HepG2 (cell line): ENCODE measurements at regions not wholly inside any gene's neighbourhood (a gene's known extent, or its start where the extent isn't known, plus 50 kb on each side); places are given as distances from the start of the nearest gene placed in this dataset.

ENCODE experiments used
- ATAC-seq: fragments of 200-7000 bp; cut with Tn5 transposase; 3 replicates; pipeline ENCODE4 v1.9.1; 2020; ENCODE audit warnings: mild to moderate bottlenecking, moderate library complexity
- BruUV-seq: library from RNA; stranded (reverse); fragments of 400-500 nt; replicated peaks from 2 replicates; lab custom pipeline; 2021; lab: Mats Ljungman, UMichigan
- CTCF ChIA-PET: fragments of 300-600 bp; formaldehyde crosslinking; extraction: SDS; loops from one replicate; lab custom pipeline; 2021; ENCODE audit warnings: low total read pairs, inconsistent platforms, low intra/inter-chr PET ratio; lab: Yijun Ruan, JAX
- POLR2A ChIA-PET: fragments of 350-600 bp; sonication (Branson Sonifier 250); formaldehyde crosslinking; loops from one replicate; lab custom pipeline; 2020; ENCODE audit warnings: antibody characterized with exemption, inconsistent platforms; lab: Yijun Ruan, JAX
- DNase-seq: peaks from one replicate; pipeline ENCODE4 v3.0.0-alpha.2; 2015; ENCODE audit warnings: low spot score
- FAIRE-seq: peaks from 3 replicates; lab custom pipeline; 2011; peaks lifted over from hg19 to GRCh38; lab: Jason Lieb, UNC
- H2AFZ ChIP-seq: one replicate; pipeline ENCODE4 v1.6.1; 2011; ENCODE audit warnings: low read length, inconsistent platforms
- H3K27ac ChIP-seq: fragments of 300-600 bp; 3 replicates; pipeline ENCODE4 v1.8.0; 2011; ENCODE audit warnings: mixed run types, mild to moderate bottlenecking, mixed read lengths, low read length, inconsistent platforms; ENCODE audit not compliant: insufficient read depth; ENCODE audit errors: extremely low read length
- H3K27me3 ChIP-seq, 2 experiments: fragments of 200-600 bp in 1 of 2; 2 replicates in 1 of 2; 3 replicates in 1 of 2; pipeline versions ENCODE4 v1.6.0 to v1.8.0; 2011; ENCODE audit warnings: low read length in 2 of 2, mild to moderate bottlenecking in 2 of 2, moderate library complexity in 2 of 2, inconsistent platforms in 1 of 2; ENCODE audit not compliant: insufficient read depth in 2 of 2, control insufficient read depth in 1 of 2
- H3K36me3 ChIP-seq, 2 experiments: fragments of 200-600 bp in 1 of 2; replicated peaks in 1 of 2; 2 replicates in 1 of 2; 3 replicates in 1 of 2; pipeline versions ENCODE4 v1.5.1 to v1.8.0; 2011; ENCODE audit warnings: low read length in 2 of 2, inconsistent platforms in 1 of 2; ENCODE audit not compliant: insufficient read depth in 2 of 2, control insufficient read depth in 1 of 2
- H3K4me1 ChIP-seq: 2 replicates; pipeline ENCODE4 v1.5.1; 2012; ENCODE audit warnings: low read length, inconsistent platforms; ENCODE audit not compliant: insufficient read depth
- H3K4me2 ChIP-seq: 2 replicates; pipeline ENCODE4 v1.6.0; 2011; ENCODE audit warnings: low read depth, low read length, inconsistent platforms
- H3K4me3 ChIP-seq, 3 experiments: fragments of 200-600 bp in 1 of 3; sonication (generic), shearing (Covaris generic) in 1 of 3; replicated peaks in 1 of 3; 2 replicates each; pipeline ENCODE4 v1.5.1; 2011 to 2016; ENCODE audit warnings: low read length in 3 of 3, inconsistent platforms in 2 of 3, low read depth in 2 of 3, mild to moderate bottlenecking in 2 of 3, control low read depth in 1 of 3, mixed read lengths in 1 of 3; ENCODE audit not compliant: insufficient read depth in 1 of 3
- H3K79me2 ChIP-seq: one replicate; pipeline ENCODE4 v1.6.1; 2011; ENCODE audit warnings: low read length, inconsistent platforms; ENCODE audit not compliant: insufficient read depth
- H3K9ac ChIP-seq: 2 replicates; pipeline ENCODE4 v1.6.0; 2011; ENCODE audit warnings: mild to moderate bottlenecking, low read depth, low read length, inconsistent platforms; ENCODE audit not compliant: insufficient read depth
- H3K9me3 ChIP-seq: 2 replicates; pipeline ENCODE4 v1.5.1; 2012; ENCODE audit warnings: mild to moderate bottlenecking, low read length
- H4K20me1 ChIP-seq: 2 replicates; pipeline ENCODE4 v1.6.0; 2011; ENCODE audit warnings: inconsistent platforms, mild to moderate bottlenecking, low read length, moderate library complexity; ENCODE audit not compliant: insufficient read depth
- CCAR2 ChIP-seq: fragments of 200-400 bp; formaldehyde crosslinking; optimal IDR thresholded peaks from 2 replicates; pipeline ENCODE3; 2018; ENCODE audit warnings: low read depth, mild to moderate bottlenecking, low read length, moderate library complexity
- EZH2 ChIP-seq: conservative IDR thresholded peaks from 2 replicates; pipeline ENCODE4 v1.6.1; 2012; ENCODE audit warnings: mild to moderate bottlenecking, low read depth, low read length, moderate library complexity
- LRRFIP1 ChIP-seq: sonication (generic); formaldehyde crosslinking; conservative IDR thresholded peaks from 2 replicates; pipeline ENCODE4 v1.4.0; 2020; ENCODE audit warnings: missing genetic modification reagents
- NFKB2 ChIP-seq: sonication (generic); formaldehyde crosslinking; IDR thresholded peaks from 2 replicates; pipeline ENCODE4 v1.4.0; 2020; ENCODE audit warnings: missing genetic modification reagents, borderline replicate concordance
- RAD51 ChIP-seq: fragments of 450-650 bp; IDR thresholded peaks from 2 replicates; pipeline ENCODE4 v1.6.1; 2016; ENCODE audit warnings: borderline replicate concordance
- SIX4 ChIP-seq: sonication (generic); formaldehyde crosslinking; IDR thresholded peaks from 2 replicates; pipeline ENCODE4 v1.4.0; 2020; ENCODE audit warnings: missing genetic modification reagents
- SOX13 ChIP-seq, 3 experiments: fragments of 450-650 bp in 1 of 3; sonication (generic) in 1 of 3; formaldehyde crosslinking in 1 of 3; IDR thresholded peaks in 2 of 3; conservative IDR thresholded peaks in 1 of 3; 2 replicates each; pipeline versions ENCODE4 v1.5.0 to v1.6.1; 2016 to 2020; ENCODE audit warnings: antibody characterized with exemption in 1 of 3, mild to moderate bottlenecking in 1 of 3, missing compliant biosample characterization in 1 of 3, missing genetic modification reagents in 1 of 3, moderate library complexity in 1 of 3
- SYNCRIP ChIP-seq: fragments of 200-400 bp; formaldehyde crosslinking; IDR thresholded peaks from 2 replicates; pipeline ENCODE4 v1.6.1; 2018; ENCODE audit warnings: mild to moderate bottlenecking, low read depth, low read length; ENCODE audit not compliant: insufficient read depth
- ZBTB43 ChIP-seq: sonication (generic); formaldehyde crosslinking; conservative IDR thresholded peaks from 2 replicates; pipeline ENCODE4 v1.4.0; 2020; ENCODE audit warnings: missing genetic modification reagents
- ZKSCAN1 ChIP-seq: fragments of 150-350 bp; IDR thresholded peaks from 2 replicates; pipeline ENCODE4 v1.6.1; 2014; ENCODE audit warnings: low read length
- ZMAT5 ChIP-seq: sonication (generic); formaldehyde crosslinking; IDR thresholded peaks from 2 replicates; pipeline ENCODE4 v1.5.0; 2020; ENCODE audit warnings: mild to moderate bottlenecking, low read depth, missing genetic modification reagents, borderline replicate concordance
- ZNF18 ChIP-seq: sonication (generic); formaldehyde crosslinking; IDR thresholded peaks from 2 replicates; pipeline ENCODE4 v1.8.0; 2022; ENCODE audit warnings: mild to moderate bottlenecking, missing genetic modification reagents; ENCODE audit not compliant: insufficient replicate concordance
- ZNF274 ChIP-seq: sonication (generic); formaldehyde crosslinking; IDR thresholded peaks from 2 replicates; pipeline ENCODE4 v1.5.1; 2020; ENCODE audit warnings: mild to moderate bottlenecking, missing genetic modification reagents
- WGBS: methylation state at CpG from one replicate; pipeline ENCODE4 v1.1.6; 2017; ENCODE audit warnings: low lambda C conversion rate; 5-methylcytosine and 5-hydroxymethylcytosine counted together
- in situ Hi-C: cut with HindIII; loops from 2 replicates; pipeline ENCODE4 v1.10.0; 2017; ENCODE audit warnings: low pct_unique_long_range_greater_than_20kb; ENCODE audit not compliant: extremely low pct_ligation_motif_present
- intact Hi-C: fragments of 100-400 bp; cut with micrococcal nuclease; formaldehyde crosslinking; loops from one replicate; pipeline ENCODE4 v1.10.0; 2022; ENCODE audit not compliant: unreplicated experiment

- POLR2A ChIA-PET, result no interaction called here
- no peak for DNase-seq
- Histone ChIP-seq H3K9me3 (no peaks in the 10 kb centered on the region), H3K36me3 (no peaks in the 10 kb centered on the region), H3K27ac (no peak overlapping the region), H3K4me3 (no peak overlapping the region), H3K27me3 (no peaks in the 10 kb centered on the region), H3K4me2 (no peak overlapping the region), H3K4me1 (no peaks in the 10 kb centered on the region), H3K9ac (no peak overlapping the region), H3K79me2 (no peaks in the 10 kb centered on the region), H2AFZ (no peak overlapping the region), H4K20me1 (no peaks in the 10 kb centered on the region)
- WGBS, result 0% methylated on average over 1 of the region's 1 CpG
- no peak for FAIRE-seq
- in situ Hi-C loops, result no loop called here
- no TSS peak for BruUV-seq
- CTCF ChIA-PET, result no interaction called here
- intact Hi-C loops, result no loop called here
- ATAC-seq, result no peak
- TF ChIP-seq NFKB2 (CRISPR knock-in tag) (no peak), LRRFIP1 (CRISPR knock-in tag) (no peak)
These were observed 288.6 kb downstream of the NAF1 start for GRCh38 chr4:162878096-162878495.

GRCh38 chr4:162874748-162875147 is 291.9 kb downstream of the NAF1 start:
- no peak overlapping the region for H3K4me2 ChIP-seq
- no peaks in the 10 kb centered on the region for H3K79me2 ChIP-seq
- H3K4me3 ChIP-seq, result no peak overlapping the region
- in situ Hi-C loops, result no loop called here
- no peak overlapping the region for H3K9ac ChIP-seq
- no TSS peak for BruUV-seq
- CTCF ChIA-PET, result no interaction called here
- POLR2A ChIA-PET, result no interaction called here
- H3K27me3 ChIP-seq, result no peaks in the 10 kb centered on the region
- no peaks in the 10 kb centered on the region for H3K36me3 ChIP-seq
- no peak overlapping the region for H2AFZ ChIP-seq
- intact Hi-C loops, result no loop called here
- H3K4me1 ChIP-seq, result no peaks in the 10 kb centered on the region
- DNase-seq (no peak), FAIRE-seq (no peak), ATAC-seq (no peak)
- no peak overlapping the region for H3K27ac ChIP-seq
- no peaks in the 10 kb centered on the region for H4K20me1 ChIP-seq
- WGBS, result 0% methylated on average over 2 of the region's 2 CpGs
- no peaks in the 10 kb centered on the region for H3K9me3 ChIP-seq
- TF ChIP-seq CCAR2 (no peak), EZH2 (no peak), ZKSCAN1 (no peak), ZNF274 (CRISPR knock-in tag) (no peak), SOX13 (IDR thresholded peaks at IDR 0.05) (no peak), SOX13 (CRISPR knock-in tag; conservative IDR thresholded peaks at IDR 0.05 in 1 of 2, IDR thresholded peaks at IDR 0.05 in 1 of 2) (no peak), SIX4 (CRISPR knock-in tag) (no peak), ZBTB43 (CRISPR knock-in tag) (no peak), SYNCRIP (no peak), ZNF18 (CRISPR knock-in tag) (no peak), ZMAT5 (CRISPR knock-in tag) (no peak), RAD51 (no peak)
